Activated CD4-positive, alpha-beta T cell treated with anti-CD3 and anti-CD28 coated beads for 24 hours (primary cell): ENCODE measurements at regions not wholly inside any gene's neighbourhood (a gene's known extent, or its start where the extent isn't known, plus 50 kb on each side); places are given as distances from the start of the nearest gene placed in this dataset.
"Not testable (repeated sequence)": the region's sequence is repeated elsewhere in the genome, so short reads cannot be mapped to it uniquely, and the experiment has no call there.

Experiments used
- DNase-seq, 2 donors: peaks; one replicate each; pipeline ENCODE4 v3.0.0-alpha.2; 2020; ENCODE audit warnings: low read depth in 2 of 2

DNA sequence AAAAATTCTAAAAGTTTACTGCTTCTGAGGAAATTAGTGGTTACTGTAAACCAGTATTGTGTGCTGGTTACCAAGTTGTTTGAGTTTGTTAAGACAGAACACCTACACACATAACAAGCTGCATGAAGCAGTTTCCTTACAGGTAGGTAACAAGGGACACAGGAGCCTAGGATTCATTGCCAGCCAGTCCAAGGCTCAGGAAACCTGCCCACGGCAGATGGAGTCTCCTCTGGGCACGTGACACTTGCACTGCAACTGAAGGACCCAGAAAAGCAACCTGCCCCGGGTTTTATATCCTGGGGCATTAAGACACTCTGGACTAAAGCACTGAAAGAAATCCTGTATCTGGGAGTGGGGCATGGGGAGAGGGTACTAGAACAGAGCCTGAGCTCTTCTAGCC is 639.3 kb downstream of the ADCYAP1 start:
- no peak for DNase-seq

GRCh38 chr18:1557711-1558110 is 653.0 kb downstream of the ADCYAP1 start:
- not testable (repeated sequence) for DNase-seq

DNA sequence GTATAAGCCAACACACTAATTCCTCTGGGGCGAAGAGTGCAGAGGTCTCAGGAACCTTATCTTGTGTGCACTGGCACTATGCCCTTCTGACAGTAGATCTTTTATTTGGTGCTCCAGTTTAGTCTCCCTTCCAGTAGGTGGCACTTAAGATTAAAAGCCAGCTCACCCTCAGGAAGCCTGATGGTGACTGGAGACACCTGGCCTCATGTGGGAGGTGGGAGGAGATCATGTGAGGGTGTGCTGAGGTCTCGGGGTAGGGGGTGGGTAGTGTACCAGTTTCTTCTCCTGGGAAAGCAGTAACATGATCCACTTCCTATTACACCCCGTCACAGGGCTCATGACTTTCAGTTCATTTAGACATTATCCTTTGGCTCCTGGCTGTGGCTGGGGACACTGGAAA is 654.9 kb downstream of the ADCYAP1 start:
- no peak for DNase-seq

GRCh38 chr18:1564793-1565192 is 660.1 kb downstream of the ADCYAP1 start:
- no peak for DNase-seq

GRCh38 chr18:1571206-1571605 is 666.5 kb downstream of the ADCYAP1 start:
- DNase-seq, result no peak

DNA sequence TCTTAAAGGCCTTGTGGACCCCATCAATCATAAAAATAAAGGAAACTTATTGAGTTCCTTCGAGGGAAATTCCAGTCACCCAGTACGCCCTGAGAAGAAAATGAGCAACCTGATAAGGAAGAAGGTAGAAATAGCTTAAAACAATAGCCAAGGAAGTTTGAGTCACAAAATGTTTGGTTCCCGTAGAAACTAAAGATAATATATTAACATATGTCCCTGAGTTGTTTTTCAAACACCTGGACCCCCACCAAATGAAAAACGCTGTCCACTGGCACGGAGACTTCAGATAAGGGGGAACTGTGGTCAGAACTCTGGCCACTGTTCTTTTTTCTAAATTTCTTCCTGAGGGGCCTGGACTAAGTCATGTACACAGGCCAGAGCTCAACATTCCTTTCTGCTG is 669.1 kb downstream of the ADCYAP1 start:
- DNase-seq, result no peak

- no peak for DNase-seq
Observed at GRCh38 chr18:1575084-1575483, 670.4 kb downstream of the ADCYAP1 start.

- DNase-seq, result no peak
Observed at GRCh38 chr18:1578505-1578904, 673.8 kb downstream of the ADCYAP1 start.

DNA sequence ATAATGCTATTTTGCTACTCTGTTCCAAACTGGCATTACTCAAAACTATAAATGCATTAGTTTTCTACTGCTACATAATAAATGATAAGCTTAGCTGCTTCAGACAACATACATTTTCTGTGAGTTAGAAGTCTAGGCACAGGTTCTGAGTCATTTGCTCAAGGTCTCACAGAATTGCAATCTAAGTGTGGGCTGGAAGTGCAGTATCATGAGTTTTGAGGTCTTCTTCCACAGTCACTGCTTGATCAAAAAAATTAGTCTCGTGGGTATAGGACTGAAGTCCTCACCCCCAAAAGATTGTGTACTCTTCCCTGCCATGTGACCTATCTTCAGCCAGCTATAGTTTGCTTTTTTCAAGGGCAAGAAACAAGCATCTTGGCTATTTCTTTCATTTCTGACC is 676.9 kb downstream of the ADCYAP1 start:
- no peak for DNase-seq

DNA sequence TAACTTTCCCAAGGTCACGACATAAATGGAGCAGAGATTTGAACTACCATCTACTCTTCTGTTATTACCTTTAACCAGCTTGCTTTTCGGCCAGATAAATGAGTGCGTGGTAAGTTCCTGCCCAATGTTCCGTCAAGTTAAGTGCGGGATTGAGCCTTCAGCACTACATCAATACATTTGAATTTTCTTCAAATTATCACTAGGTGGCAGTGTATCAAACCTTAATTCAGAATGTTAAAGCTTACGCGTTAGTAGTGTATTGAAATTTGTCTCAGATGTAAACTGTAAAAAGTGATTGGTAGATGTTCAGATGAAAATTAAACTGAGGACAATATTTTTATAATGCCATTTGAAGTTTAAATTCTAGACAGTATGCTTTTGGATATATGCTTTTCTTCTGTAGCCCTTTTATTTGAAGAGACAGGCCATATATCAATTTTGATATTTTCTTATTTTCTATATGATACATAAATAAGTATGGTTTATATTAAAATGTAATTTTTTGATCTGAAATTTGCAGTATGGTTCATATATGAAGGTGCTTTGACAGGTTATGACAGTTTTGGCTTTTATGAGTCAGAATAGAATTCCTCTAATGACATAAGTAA is 681.3 kb downstream of the ADCYAP1 start:
- no peak for DNase-seq

GRCh38 chr18:1593091-1593490 is 688.4 kb downstream of the ADCYAP1 start:
- DNase-seq, result no peak

- no peak for DNase-seq
Observed at GRCh38 chr18:1595195-1595594, 690.5 kb downstream of the ADCYAP1 start.

DNA sequence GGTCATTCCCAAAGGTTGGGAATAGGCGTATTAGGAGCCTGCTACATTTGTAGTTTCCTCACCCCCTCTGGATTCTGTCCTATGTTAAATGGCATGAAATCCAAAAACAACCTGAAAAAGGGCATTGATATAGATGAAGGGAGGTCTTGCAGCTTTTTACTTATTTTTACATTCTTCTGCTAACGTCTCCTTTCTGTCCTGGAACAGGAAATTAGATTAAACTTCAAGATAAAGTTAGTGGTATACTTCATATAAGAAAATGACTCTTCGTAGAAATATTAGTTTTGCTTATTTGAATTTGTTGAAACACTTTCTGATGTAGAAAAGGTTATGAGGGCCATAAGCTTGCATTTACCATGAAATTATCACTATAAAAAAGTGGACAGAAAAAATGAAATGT is 694.5 kb downstream of the ADCYAP1 start:
- DNase-seq, result no peak

DNA sequence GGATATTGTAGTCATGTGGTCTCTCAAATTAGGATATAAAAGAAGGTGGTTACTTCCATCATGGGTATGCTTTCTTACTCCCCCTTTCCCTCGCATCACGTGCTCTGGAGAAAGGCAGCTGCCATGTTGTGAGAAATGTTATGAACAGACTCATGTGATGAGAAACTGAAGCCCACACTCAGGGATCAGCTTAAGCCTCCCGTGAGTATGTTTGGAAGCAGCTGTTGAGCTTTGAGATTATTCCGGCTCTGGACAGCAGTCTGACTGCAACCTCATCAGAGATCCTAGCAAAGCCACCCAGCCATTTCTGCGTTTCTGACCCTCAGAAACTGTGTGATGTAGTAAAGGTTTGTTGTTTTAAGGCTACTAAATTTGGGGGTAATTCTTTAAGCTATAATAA is 700.1 kb downstream of the ADCYAP1 start:
- no peak for DNase-seq

DNA sequence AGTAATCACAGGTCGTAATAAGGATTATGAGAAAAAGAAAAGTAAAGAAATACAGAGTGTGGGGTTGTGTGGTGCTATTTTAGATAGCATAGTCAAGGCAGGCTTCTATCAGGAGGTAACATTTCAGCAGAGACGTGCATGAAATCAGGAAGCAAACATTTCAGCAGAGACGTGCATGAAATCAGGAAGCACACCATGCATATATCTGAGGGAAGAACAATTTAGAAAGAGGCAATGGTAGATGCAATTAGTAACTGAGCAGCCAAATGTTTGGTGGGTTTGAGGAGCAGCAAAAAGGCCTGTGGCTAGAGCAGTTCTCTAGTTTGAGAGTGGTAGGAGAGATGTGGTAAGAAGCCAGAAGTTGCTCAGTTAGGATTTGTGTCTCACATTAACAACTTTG is 713.7 kb downstream of the ADCYAP1 start:
- no peak for DNase-seq

- DNase-seq, result no peak
Observed at GRCh38 chr18:1619507-1619906, 714.8 kb downstream of the ADCYAP1 start.

- no peak for DNase-seq
Observed at GRCh38 chr18:1624612-1625011, 719.9 kb downstream of the ADCYAP1 start.

DNA sequence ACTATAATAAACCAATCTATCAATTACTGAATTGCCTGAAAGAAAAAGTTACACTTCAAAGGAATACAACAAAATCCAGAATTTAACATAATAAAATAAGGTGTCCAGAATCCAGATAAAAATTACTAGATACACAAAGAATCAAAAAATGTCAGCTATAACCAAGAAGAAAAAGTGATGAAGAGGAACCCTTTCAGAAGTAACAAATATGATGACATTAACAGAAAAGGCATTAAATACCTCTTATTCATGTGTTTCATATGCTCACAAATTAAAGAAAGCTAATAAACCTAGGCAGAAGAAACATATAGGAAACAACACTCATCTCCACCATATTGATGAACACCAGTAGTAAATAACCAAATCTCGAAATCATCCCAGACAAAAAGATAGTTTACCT is 722.8 kb downstream of the ADCYAP1 start:
- no peak for DNase-seq

DNA sequence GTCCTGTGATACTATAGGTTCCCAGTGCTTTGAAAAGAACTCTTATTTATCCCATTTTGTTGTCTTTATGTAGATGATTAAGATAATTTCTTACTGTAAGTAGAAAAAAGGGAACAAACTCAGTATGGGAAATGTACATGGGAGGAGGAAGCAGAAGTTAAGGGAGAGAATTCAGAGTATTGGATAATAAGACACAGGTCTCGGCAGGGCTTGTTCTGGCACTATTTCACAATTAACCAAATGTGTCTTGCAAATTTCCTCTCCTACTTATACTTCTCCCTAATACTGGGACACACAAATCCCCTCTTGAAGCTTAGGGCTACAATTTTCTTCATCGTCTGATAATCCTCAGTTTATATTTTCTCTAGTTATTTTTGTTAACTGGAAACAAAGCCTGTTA is 744.0 kb downstream of the ADCYAP1 start:
- DNase-seq, result no peak

DNA sequence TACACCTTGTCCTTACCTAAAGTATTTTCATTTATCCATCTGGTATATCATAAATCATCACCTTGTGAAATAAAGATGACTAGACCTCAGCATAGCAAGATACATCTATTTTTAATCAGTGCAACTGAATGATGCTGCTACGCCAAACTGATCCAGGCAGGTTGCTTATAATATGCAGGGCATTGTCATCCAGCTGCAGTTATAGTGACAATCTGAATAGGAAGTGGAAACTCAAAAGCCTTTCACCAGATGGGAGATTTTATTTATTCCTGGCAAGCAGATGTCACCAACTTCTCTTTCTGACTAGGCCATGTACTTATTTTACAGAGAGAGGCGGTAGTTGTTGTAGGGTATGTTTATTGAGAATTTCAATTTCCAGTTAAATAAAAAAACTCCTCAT is 747.3 kb downstream of the ADCYAP1 start:
- DNase-seq, result no peak

- no peak for DNase-seq
Observed at GRCh38 chr18:1653873-1654272, 749.2 kb downstream of the ADCYAP1 start.

- no peak for DNase-seq
Observed at GRCh38 chr18:1657876-1658275, 753.2 kb downstream of the ADCYAP1 start.

DNA sequence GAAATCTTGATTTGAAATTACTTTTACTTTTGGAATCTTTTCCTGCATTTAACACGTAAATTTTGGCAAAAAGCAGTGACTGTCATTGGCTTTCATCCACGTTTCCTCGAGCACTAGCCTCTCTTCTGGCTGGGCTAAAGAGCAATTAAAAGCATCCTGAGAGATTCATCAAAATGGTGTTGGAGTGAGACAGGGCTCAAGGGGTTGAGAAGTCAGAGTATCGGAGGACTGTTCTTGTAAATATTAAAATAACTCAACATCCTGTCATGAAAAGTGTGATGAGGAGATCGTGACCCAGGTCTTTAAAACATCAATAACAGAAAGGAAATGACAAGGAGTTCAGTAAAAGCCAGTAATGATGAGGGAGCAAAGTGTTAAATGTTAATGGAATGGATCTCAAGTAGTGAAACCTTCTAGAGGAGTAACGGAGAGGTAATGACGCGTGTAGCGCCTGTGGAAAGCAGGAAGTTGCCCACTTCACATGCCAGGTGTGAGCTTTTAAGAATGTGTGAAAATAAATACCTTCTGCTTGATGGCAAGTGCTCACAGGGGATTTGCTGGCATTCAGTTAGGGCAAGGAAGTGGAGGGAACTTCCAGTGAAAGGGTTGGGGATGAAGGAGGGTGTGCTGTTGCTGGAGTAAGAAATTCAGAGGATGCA is 754.4 kb downstream of the ADCYAP1 start:
- no peak for DNase-seq
